GM12873 (cell line): ENCODE measurements at regions not wholly inside any gene's neighbourhood (a gene's known extent, or its start where the extent isn't known, plus 50 kb on each side); places are given as distances from the start of the nearest gene placed in this dataset.

Source experiments
- TF ChIP-seq, protein P1 (sequence below): IDR thresholded peaks from 2 replicates; pipeline ENCODE4 v1.5.1; 2012; ENCODE audit warnings: low read depth, mild to moderate bottlenecking, moderate library complexity, low read length, control low read depth; ENCODE audit not compliant: insufficient read depth; ENCODE audit errors: missing control alignments

- TF ChIP-seq, protein P1, sequence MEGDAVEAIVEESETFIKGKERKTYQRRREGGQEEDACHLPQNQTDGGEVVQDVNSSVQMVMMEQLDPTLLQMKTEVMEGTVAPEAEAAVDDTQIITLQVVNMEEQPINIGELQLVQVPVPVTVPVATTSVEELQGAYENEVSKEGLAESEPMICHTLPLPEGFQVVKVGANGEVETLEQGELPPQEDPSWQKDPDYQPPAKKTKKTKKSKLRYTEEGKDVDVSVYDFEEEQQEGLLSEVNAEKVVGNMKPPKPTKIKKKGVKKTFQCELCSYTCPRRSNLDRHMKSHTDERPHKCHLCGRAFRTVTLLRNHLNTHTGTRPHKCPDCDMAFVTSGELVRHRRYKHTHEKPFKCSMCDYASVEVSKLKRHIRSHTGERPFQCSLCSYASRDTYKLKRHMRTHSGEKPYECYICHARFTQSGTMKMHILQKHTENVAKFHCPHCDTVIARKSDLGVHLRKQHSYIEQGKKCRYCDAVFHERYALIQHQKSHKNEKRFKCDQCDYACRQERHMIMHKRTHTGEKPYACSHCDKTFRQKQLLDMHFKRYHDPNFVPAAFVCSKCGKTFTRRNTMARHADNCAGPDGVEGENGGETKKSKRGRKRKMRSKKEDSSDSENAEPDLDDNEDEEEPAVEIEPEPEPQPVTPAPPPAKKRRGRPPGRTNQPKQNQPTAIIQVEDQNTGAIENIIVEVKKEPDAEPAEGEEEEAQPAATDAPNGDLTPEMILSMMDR = no peak
Observed at GRCh38 chr4:4717692-4718091, 141.8 kb upstream of the MSX1 start.

DNA sequence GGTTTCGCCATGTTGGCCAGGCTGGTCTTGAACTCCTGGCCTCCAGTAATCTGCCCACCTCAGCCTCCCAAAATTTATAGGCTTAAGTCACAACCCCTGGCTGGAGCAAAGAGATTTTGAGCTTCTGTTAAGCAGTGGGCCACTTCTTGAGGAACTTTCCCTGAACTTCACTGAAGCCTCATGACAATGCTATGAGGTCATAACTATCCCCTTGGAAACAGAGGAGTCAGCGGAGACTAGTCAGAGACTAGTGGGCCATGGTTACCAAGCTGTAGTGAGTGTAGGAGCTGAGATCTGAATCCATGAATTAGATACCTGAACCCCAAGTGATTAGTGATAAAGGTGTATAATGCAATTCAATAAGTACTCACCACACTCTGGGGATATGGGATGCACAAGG is 145.1 kb upstream of the MSX1 start:
- TF ChIP-seq, protein P1 = no peak

DNA sequence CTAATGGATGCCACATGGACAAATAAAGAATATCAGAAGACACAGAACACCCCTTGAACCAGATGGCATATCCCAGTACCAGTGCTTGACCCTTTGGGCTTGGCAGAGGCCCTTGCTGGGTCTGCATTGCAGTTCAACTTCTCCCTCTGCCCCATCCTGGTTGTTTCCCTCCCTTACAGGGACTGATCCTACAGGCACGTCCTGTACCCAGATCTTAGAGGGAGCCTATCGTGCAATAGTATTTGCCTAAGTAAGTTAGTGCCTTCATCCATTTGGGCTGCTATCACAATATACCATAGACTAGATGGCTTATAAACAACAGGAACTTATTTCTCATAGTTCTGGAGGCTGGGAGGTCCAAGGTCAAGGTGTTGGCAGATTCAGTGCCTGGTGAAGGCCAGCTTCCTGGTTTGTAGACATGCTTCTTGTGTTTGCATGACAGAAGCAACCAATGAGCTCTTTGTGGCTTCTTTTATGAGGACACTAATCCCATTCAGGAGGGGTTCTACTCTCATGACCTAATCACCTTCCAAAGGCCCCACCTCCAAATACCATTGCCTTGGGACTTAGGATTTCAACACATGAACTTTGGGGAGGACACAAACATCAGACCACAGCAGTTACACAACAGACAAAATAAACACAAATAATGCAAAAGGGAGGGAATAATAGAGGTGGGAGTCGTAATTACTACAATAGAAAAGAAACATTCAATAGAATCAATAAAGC is 146.5 kb upstream of the MSX1 start:
- TF ChIP-seq, protein P1 = no peak

- TF ChIP-seq, protein P1 = no peak
Observed at GRCh38 chr4:4711902-4712301, 147.6 kb upstream of the MSX1 start.

DNA sequence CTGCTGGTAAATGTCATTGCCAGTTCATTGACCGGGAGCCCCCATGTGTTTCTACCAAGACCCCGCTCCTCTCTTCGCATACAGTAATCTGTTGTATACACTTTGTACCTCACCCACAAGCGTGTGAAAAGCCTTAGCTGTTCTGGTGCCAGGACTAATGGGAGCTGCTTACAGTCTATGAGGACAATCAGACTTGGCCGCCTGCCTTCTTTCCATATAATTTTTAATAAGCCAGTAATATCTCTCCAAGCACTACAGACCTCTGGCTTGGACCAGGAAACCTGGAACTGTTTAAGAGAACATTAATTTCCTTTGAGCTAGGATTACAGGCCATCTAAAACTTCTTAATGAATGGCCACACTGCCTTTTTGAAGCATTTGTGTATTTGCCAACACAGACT is 149.7 kb upstream of the MSX1 start:
- TF ChIP-seq, protein P1 = no peak

- TF ChIP-seq, protein P1 = no peak
Observed at GRCh38 chr4:4704267-4704666, 155.2 kb upstream of the MSX1 start.

- TF ChIP-seq, protein P1 = no peak
Observed at GRCh38 chr4:4697584-4697983, 155.7 kb upstream of the STX18 start.
